ENCODE measurements at regions not wholly inside any gene's neighbourhood (a gene's known extent, or its start where the extent isn't known, plus 50 kb on each side); places are given as distances from the start of the nearest gene placed in this dataset.

GRCh38 chr7:155234158-155234492 lies 63.6 kb upstream of the INSIG1 start:
- peak overlapping the region; percentile 84 to 87 for H3K27ac ChIP-seq (ENCODE audit: low read depth in 1 of 2, low read length in 2 of 2)
- no peaks in the 10 kb centered on the region for H3K36me3 ChIP-seq (ENCODE audit: control insufficient read depth in 4 of 4, insufficient read depth in 3 of 4, low read depth in 1 of 4, low read length in 3 of 4)
- H3K9me3 ChIP-seq (ENCODE audit: control insufficient read depth in 4 of 4, low read length in 3 of 4), result no peaks in the 10 kb centered on the region
- no peaks in the 10 kb centered on the region for H3K27me3 ChIP-seq (ENCODE audit: control insufficient read depth in 4 of 4, insufficient read depth in 4 of 4, low read length in 3 of 4)
- DNase-seq (ENCODE audit: low spot score), result no peak
- WGBS, result 83% methylated on average over 6 of the region's 6 CpGs
- H3K4me3 ChIP-seq (ENCODE audit: low read depth in 1 of 3, low read length in 3 of 3), result no peak overlapping the region
- TF ChIP-seq NR2F2 (IDR thresholded peaks at IDR 0.05) (no peak), HNF4G (IDR thresholded peaks at IDR 0.05) (no peak), CTCF (IDR thresholded peaks at IDR 0.05; ENCODE audit: low read depth, low read length, missing input control) (peak; percentile 20), RXRA (IDR thresholded peaks at IDR 0.05) (peak in 1 of 2 donors; percentile 13), FOXA2 (IDR thresholded peaks at IDR 0.05) (no peak), ATF3 (IDR thresholded peaks at IDR 0.05) (no peak), FOXA1 (IDR thresholded peaks at IDR 0.05) (no peak), MAX (IDR thresholded peaks at IDR 0.05) (no peak), RAD21 (IDR thresholded peaks at IDR 0.05) (peak; percentile 66 to 71)
- peaks cover 2 to 32% (median 14%) of the 10 kb centered on the region in 4 donors for H3K4me1 ChIP-seq (ENCODE audit: control insufficient read depth in 4 of 4, insufficient read depth in 4 of 4, low read length in 3 of 4)
- H3K9ac ChIP-seq (ENCODE audit: low read depth in 1 of 2, low read length in 2 of 2), result no peak overlapping the region

GRCh38 chr7:155234950-155235789 lies 62.5 kb upstream of the INSIG1 start:
- TF ChIP-seq ZBTB33 (IDR thresholded peaks at IDR 0.05) (peak; percentile 1), EGR1 (IDR thresholded peaks at IDR 0.05; ENCODE audit: low read depth in 2 of 2) (peak in 1 of 2 donors; percentile 20), TAF1 (conservative IDR thresholded peaks at IDR 0.05) (no peak), MAX (IDR thresholded peaks at IDR 0.05) (peak; percentile 80), SP1 (IDR thresholded peaks at IDR 0.05) (peak; percentile 84), GABPA (IDR thresholded peaks at IDR 0.05 in 1 of 2, conservative IDR thresholded peaks at IDR 0.05 in 1 of 2) (peak in 1 of 2 donors; percentile 29), HNF4G (IDR thresholded peaks at IDR 0.05) (peak; percentile 20), RXRA (IDR thresholded peaks at IDR 0.05) (peak; percentile 76 to 93), REST (IDR thresholded peaks at IDR 0.05) (peak; percentile 25), JUND (IDR thresholded peaks at IDR 0.05) (peak in 1 of 2 donors; percentile 71), RAD21 (IDR thresholded peaks at IDR 0.05) (peak; percentile 12 to 21), HNF4A (conservative IDR thresholded peaks at IDR 0.05) (peak; percentile 78 to 85), FOXA2 (IDR thresholded peaks at IDR 0.05) (no peak), YY1 (IDR thresholded peaks at IDR 0.05) (peak; percentile 94), NR2F2 (IDR thresholded peaks at IDR 0.05) (no peak), ATF3 (IDR thresholded peaks at IDR 0.05) (no peak), FOXA1 (IDR thresholded peaks at IDR 0.05) (no peak), CTCF (IDR thresholded peaks at IDR 0.05; ENCODE audit: low read depth, low read length, missing input control) (no peak)

More at GRCh38 chr7:155234950-155235789, 62.5 kb upstream of the INSIG1 start:
- no peaks in the 10 kb centered on the region for H3K36me3 ChIP-seq (ENCODE audit: control insufficient read depth in 4 of 4, insufficient read depth in 3 of 4, low read depth in 1 of 4, low read length in 3 of 4)
- H3K4me3 ChIP-seq (ENCODE audit: low read depth in 1 of 3, low read length in 3 of 3), result no peak overlapping the region
- DNase-seq (ENCODE audit: low spot score), result no peak
- H3K9ac ChIP-seq (ENCODE audit: low read depth in 1 of 2, low read length in 2 of 2), result peak overlapping the region in 1 of 2 donors; percentile 43
- H3K27ac ChIP-seq (ENCODE audit: low read depth in 1 of 2, low read length in 2 of 2), result peak overlapping the region; percentile 84 to 87
- H3K4me1 ChIP-seq (ENCODE audit: control insufficient read depth in 4 of 4, insufficient read depth in 4 of 4, low read length in 3 of 4), result peaks cover 2 to 37% (median 20%) of the 10 kb centered on the region in 4 donors
- WGBS, result 43% methylated on average over 14 of the region's 14 CpGs
- H3K9me3 ChIP-seq (ENCODE audit: control insufficient read depth in 4 of 4, low read length in 3 of 4), result no peaks in the 10 kb centered on the region
- H3K27me3 ChIP-seq (ENCODE audit: control insufficient read depth in 4 of 4, insufficient read depth in 4 of 4, low read length in 3 of 4), result no peaks in the 10 kb centered on the region
